ENCODE measurements at regions not wholly inside any gene's neighbourhood (a gene's known extent, or its start where the extent isn't known, plus 50 kb on each side); places are given as distances from the start of the nearest gene placed in this dataset.

DNA sequence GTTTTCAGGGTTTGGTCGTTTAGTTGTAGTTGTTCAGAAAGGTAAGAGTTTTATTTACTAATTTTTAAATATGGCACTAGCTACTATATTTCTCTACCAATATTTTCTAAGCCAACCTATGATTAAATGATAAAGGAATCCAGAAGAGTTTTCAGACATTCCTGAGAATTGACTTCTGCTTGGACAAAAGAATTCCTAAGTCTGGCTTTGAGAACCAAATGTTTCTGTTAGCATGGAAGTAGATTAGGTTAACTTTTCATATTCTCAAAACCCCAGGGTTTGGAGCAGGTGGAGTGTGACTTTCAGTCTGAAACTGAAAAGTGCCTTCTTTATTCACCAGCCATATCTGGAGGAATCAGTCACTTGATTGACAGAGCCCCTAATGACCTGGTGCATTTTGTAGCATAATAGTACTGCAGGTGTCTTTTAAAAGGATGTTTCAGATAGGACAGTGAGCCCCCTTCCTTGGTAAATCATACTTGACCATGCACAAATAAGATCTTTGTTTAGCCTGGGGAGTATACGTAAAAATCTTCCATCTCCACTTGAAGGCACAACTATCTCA, 457.0 kb upstream of the ZNF462 start:
- TF ChIP-seq, protein P1, sequence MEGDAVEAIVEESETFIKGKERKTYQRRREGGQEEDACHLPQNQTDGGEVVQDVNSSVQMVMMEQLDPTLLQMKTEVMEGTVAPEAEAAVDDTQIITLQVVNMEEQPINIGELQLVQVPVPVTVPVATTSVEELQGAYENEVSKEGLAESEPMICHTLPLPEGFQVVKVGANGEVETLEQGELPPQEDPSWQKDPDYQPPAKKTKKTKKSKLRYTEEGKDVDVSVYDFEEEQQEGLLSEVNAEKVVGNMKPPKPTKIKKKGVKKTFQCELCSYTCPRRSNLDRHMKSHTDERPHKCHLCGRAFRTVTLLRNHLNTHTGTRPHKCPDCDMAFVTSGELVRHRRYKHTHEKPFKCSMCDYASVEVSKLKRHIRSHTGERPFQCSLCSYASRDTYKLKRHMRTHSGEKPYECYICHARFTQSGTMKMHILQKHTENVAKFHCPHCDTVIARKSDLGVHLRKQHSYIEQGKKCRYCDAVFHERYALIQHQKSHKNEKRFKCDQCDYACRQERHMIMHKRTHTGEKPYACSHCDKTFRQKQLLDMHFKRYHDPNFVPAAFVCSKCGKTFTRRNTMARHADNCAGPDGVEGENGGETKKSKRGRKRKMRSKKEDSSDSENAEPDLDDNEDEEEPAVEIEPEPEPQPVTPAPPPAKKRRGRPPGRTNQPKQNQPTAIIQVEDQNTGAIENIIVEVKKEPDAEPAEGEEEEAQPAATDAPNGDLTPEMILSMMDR (IDR thresholded peaks at IDR 0.05; ENCODE audit: low read depth, low read length) = no peak
- no peak for DNase-seq (ENCODE audit: extremely low read depth, low read depth)

DNA sequence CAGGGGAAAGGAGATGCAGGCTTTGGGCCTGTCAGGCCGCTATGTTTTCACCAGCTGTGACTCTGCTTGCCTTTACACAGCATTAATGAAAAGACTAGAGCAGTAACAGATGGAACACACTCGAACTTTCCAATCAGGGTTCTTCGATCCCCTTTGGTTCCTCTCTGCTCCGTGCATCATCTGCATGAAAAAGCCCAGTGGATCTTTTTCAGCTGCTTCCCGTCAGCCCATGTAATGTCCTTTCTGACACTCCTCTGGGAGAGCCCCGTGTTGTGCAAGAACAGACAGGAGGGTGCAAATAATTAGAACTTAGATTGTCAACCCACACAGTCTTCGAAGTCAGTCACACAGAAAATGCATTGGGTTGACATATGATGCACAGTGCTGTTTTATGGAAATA, 448.9 kb upstream of the ZNF462 start:
- DNase-seq (ENCODE audit: extremely low read depth, low read depth) = no peak
- TF ChIP-seq, protein P1 (IDR thresholded peaks at IDR 0.05; ENCODE audit: low read depth, low read length) = no peak

DNA sequence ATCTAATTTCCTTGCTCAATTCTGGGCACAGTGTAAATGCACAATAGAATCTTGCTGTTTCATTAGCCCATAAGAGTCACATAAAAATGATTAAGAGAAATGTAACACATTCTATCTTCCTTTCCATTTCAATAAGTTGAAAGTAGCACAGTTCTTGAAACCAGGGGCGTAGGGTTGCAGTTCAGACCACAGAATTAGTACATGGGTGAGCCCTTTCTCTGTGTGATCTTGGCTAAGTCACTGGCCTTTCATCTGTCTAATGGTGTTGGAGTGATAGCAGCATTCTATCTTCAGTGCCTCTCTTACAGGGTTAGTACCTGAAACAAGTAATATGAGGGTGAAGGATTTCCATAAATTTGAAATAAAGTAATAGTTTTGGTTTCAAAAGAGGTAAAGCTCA, 445.3 kb upstream of the ZNF462 start:
- TF ChIP-seq, protein P1 (IDR thresholded peaks at IDR 0.05; ENCODE audit: low read depth, low read length) = no peak

DNA sequence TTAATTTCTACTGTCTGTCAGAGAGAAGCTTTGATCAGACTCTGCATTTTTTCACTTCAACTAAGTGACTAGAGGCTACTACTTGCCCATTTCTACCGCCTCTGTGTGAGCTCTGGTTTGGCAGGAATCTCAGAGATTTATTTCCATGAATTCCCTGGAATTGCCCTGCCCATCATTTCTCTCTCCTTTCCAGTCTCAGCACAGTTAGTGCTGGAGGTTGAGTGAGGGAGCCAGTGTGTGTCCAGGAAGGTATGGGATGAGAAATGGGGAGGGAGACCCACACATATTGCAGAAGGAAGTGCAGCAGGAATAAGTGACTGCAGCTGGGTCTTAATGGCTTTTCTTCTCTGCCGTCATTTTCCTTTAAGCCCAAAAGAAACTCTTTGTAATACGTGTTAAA, 443.1 kb upstream of the ZNF462 start:
- no peak for DNase-seq (ENCODE audit: extremely low read depth, low read depth)
- TF ChIP-seq, protein P1 (IDR thresholded peaks at IDR 0.05; ENCODE audit: low read depth, low read length) = no peak

More for the DNA sequence above, 445.3 kb upstream of the ZNF462 start:
- no peak for DNase-seq (ENCODE audit: extremely low read depth, low read depth)

DNA sequence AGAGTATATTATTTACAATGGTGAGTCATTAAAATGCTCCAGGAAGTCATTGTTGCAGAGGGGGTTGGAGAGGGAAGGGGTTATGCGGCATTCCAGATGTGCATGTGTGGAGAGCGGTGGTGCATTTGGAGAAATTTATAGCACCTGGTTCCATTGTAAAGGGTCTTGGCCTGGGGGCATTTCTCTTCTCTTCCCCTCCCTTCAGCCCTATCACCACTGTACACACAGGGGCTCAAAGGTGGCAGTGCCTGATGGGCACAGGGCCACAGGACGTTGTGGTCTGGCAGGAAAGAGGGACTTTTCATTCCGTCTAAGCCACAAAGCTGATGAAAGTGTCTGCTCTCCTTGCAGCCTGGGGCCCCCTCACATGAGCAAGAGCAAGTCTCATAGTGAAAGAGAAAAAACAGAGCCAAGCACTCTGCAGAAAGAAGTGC, 442.4 kb upstream of the ZNF462 start:
- TF ChIP-seq, protein P1 (IDR thresholded peaks at IDR 0.05; ENCODE audit: low read depth, low read length) = no peak
- DNase-seq (ENCODE audit: extremely low read depth, low read depth) = peak; percentile 19

DNA sequence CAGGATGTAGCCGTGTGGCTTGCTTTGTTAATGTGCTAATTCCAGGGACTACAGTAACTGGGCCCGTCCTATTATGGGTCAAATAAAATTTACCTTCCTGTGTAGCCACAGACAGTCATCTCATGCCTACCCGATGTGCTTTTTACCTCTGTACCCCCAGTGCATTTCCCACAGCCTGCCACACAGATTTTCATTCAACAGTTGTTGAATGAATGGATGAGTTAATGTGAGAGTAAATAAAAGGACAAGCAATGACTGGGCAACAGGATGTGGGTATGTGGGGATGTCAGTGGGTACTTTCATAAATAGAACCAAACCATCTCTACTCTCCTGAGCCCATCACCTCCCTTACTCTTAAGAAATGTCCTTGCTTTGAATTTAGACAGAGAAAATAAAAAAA, 441.2 kb upstream of the ZNF462 start:
- DNase-seq (ENCODE audit: extremely low read depth, low read depth) = no peak
- TF ChIP-seq, protein P1 (IDR thresholded peaks at IDR 0.05; ENCODE audit: low read depth, low read length) = no peak

DNA sequence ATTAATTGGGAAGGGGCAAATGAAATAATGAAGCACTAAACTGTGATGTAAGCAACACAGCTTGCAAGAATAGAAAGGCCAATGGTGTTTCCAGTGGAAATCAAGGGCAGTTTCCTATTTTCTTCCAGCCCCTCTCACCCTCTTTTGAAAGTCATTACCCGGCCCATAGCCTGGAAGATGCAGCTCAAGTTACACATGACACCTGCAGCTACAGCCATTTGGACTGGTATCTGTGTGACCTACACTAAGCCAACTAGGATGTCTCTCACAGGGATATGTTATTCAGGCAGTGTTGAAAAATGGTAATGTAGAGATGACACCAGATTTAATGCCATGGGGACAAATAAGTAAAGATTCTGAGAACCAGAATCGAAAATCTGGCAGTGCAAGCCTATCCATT, 439.4 kb upstream of the ZNF462 start:
- no peak for DNase-seq (ENCODE audit: extremely low read depth, low read depth)
- TF ChIP-seq, protein P1 (IDR thresholded peaks at IDR 0.05; ENCODE audit: low read depth, low read length) = no peak
